Skin of body (tissue), 1 donor: ENCODE measurements at regions not wholly inside any gene's neighbourhood (a gene's known extent, or its start where the extent isn't known, plus 50 kb on each side); places are given as distances from the start of the nearest gene placed in this dataset.
"Not testable (repeated sequence)": the region's sequence is repeated elsewhere in the genome, so short reads cannot be mapped to it uniquely, and the experiment has no call there.

ENCODE experiments used
- DNase-seq: peaks from one replicate; lab custom pipeline; 2025; lab: John Stamatoyannopoulos, UW

DNA sequence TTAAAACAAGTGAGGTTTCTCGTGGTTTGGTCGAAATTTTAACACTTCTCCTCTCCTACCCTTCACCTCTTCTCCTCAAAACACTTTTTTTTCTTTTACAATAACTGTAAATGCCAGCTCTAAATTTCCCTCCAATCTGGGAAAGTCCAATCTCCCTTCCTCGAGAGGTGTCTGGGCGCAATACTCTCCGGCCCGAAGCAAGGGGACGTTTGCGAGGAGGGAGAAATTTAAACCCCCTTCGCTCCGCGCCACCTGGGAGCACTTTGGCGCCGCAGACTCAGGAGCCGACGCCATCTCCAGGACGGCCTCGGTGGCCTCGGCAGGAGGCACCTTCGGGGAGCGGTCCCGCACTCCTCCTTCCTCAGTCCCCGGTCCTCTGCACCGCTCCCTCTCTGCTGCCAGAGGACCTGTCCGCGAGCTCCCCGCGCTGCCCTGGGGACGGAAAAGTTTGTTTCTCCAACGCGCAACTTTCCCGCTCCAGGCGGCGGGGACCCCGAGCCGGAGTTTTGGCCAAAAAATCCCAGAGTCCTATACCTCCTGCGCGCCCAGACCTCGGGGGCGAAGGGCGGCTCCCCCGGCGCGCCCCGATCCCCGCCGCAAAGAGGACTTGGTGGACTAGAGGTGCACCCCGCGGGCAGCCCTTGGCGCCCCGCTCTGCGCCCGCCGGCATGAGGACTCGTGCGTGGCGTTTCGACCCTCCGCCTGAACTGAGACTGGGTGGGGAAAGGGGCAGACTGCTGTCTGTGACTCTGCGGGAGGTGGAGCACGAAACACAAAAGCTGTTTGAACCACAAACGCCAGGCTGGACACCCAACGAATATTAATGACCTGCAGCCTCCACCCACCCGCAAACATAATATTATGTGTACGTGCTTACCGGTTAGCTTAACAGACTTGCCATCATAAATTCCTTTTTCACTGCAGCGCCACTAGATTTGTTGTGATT lies 95.2 kb upstream of the HMGA2 start:
- DNase-seq = no peak

DNA sequence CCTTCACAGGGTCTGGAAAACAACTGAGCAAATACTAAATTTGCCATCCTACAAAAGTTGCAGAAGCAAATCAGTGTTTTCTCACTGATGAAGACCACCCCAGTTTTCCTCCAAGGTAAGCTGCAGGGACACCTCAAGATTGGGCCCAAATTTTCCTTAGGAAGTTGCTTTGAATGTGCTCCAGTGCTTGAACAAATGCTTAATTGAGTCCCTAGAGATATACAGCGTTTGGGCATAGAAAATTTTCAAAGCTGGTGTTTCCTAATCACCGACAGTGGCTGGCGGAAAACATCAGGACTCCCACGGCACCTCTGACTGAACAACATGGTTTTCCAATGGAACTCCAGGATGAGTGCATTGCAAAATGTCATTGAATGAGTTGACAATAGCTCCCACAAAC lies 92.5 kb upstream of the HMGA2 start:
- DNase-seq = no peak

DNA sequence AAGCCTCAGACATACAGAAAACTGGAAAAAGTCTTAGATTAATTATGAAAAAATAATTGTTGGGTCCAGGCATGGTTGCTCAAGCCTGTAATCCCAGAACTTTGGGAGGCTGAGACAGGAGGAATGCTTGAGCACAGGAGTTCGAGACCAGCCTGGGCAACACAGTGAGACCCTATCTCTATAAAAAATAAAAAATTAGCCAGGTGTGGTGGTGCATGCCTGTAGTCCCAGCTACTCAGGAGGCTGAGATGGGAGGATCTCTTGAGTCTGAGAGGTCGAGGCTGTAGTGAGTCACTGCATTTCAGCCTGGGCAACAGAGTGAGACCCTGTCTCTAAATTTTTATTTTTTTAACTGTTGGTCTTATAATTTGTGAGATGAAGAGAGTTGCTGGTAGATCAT lies 90.6 kb upstream of the HMGA2 start:
- not testable (repeated sequence) for DNase-seq

DNA sequence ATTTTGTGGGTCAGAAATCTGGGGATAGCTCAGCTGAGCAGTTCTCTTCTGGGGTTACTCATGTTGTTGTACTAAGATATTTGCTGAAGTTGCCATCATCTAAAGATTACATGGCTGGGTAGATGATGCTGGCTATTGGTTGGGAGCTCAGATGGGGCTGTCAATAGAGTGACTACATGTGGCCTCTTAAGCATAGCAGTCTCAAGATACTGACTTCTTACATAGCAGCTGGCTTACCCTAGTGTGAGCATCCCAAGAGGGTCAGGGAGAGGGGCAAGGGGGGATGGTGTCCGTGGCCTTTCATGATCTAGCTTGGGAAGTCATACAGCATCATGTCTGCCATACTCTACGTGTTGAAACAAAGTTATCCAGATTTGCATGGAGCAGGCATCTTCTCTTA lies 90.1 kb upstream of the HMGA2 start:
- no peak for DNase-seq

DNA sequence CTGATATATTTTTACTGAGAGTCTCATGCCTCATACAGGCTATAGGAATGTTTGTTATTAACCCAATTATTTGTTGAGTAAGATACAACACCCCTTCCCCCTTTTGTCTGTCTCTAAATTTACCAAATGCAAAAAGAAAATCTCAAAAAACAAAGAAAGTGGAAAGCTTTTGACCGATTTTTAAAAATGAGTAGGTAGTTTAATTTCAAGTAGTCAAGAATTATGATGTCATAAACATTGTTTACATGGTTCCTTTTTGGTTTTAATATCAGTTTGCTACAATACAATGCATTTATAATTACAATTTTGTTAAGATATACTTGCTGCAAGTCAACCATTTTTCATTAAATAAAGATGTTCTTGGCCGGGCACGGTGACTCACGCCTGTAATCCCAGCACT lies 84.7 kb upstream of the HMGA2 start:
- DNase-seq = no peak

DNA sequence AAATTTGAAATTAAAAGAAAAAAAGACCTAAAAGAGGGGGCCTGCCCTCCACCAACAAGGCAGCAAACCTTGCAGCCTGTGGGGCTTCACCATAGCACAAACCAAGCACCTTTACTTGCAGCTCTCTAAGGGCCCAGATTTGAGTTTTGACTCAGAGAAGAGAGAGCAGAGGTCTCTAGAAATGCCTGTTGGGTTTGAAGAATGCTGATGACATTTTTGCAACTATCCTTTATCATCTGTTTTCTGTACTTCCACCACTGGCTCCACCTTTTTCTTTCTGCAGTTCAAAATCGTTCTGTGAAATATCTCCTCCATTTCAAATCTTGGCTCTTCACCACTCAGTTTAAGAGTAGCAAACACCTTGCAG lies 83.8 kb upstream of the HMGA2 start:
- no peak for DNase-seq

DNA sequence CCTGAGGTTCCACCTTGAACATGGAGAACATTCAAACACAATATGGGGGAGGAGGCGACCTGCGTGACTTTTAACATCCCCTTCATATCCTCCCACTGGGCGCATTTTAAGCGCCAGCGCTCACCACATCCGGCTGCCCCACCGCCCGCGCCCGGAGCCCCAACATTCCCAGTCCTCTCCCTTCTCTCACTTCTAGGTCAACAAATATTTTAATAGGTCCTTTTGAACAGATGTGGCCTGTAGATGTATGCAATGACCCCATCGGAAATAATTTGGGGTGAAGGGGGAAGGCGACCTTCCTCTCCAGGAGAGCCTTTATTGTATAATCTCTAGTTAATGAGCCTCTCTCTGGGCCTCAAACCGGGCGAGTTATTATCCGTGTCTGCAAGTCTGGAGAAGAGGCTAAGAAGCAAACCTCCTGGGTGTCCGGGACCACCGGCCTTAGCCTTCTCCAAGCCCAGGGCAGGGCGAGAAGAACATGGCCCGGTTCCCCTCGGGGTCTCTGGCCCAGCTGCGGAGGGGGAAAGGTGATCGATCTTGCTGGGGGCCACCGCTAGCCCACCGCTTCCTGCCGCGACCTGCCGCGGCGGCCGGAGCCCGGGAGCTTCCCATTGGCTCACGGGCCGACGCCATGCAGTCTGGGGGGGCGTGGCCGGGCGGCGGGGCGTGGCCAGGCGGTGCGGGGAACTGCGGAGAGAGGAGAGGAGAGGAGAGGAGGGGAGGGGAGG lies 83.2 kb upstream of the HMGA2 start:
- DNase-seq = peak; percentile 69

DNA sequence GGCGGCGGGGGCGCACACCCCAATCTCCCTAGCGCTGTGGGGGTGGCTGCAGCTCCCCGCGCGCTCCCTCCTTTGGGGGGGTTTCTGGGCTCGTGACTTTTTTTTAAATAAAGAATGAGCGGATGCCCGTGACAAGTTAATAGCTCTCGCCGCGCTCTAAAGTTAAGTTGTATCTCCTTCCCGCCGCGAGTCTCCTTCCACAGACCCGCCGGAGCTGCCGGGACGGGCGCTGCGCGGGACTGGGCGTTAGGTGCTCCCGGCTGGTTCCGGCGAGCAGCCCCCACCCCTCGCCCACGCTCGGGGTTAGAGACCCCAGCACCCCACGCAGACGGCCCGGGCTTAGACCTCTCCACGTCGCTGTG lies 82.6 kb upstream of the HMGA2 start:
- peak; percentile 47 for DNase-seq

DNA sequence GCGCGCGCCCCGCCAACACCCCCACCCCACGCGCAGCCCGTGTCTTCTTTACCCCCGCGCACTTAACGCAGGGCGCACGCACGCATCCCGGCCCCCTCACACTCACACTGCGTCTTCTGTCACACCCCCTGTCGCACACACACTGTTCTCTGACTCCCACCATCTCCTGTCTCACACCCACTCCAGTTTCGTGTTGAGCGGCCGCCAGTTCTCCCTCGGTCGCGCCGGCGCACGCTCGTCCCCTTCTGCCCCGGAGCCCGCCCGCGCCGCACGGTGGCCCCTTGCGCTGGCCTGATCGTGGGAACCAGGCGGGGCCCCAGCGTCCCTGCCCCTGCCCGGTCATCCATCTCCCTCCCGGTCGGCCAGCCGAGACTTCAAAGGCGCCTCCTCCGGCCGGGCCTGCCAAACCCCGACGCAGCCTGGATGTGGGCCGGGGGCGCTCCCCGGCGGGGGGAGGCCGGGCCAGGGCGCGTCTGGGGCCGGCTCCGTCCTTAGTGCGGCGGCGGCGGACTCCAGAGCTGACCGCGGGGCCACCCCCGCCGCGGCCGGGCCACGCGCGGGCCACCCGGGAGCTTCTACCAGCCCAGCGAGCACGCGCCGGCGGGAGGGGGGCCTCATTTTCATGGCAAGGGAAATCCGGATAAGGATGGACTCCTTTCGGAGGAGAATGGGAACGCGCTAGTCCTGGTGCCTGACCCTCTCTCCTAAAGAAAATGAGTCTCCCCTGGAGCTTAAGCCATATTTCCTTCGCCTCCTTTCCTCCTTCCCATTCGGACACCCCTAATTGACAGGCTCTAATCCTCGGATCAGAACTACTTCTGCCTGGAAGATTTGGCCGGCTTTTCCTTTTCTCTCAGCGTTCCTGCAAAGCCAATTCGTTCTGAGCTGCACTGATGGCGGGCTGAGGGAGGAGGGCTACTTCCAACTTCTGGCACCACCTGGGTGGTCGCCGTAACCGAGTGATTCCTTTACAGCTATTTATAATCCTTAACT lies 82.0 kb upstream of the HMGA2 start:
- peak; percentile 33 for DNase-seq

DNA sequence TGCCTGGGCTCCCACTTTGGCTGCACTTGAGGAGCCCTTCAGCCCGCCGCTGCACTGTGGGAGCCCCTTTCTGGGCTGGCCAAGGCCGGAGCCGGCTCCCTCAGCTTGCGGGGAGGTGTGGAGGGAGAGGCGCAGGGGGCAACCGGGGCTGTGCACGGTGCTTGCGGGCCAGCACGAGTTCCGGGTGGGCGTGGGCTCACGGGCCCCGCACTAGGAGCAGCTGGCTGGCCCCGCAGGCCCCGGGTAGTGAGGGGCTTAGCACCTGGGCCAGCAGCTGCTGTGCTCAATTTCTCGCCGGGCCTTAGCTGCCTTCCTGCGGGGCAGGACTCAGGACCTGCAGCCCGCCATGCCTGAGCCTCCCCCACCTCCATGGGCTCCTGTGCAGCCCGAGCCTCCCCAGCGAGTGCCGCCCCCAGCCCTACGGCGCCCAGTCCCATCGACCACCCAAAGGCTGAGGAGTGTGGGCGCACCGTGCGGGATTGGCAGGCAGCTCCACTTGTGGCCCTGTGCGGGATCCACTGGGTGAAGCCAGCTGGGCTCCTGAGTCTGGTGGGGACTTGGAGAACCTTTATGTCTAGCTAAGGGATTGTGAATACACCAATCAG lies 79.9 kb upstream of the HMGA2 start:
- DNase-seq = not testable (repeated sequence)

DNA sequence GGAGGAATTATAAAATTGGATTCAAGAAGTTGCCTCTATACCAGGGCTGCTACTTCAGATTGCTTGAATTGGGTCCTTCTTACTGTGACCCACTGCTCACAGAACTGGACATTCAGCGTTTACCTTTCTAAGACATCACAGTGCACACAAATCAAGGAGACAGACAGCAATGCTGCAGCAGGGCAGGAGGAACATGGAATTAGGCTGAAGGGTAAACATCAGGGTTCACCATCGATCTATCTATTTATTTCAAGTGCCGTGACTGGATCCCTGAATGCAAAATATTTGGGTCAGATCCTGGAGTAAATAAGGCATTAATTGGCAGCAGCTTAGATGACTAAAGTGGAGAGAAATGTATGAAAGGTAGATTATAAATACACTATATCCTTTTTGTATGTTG lies 76.9 kb upstream of the HMGA2 start:
- DNase-seq = no peak

DNA sequence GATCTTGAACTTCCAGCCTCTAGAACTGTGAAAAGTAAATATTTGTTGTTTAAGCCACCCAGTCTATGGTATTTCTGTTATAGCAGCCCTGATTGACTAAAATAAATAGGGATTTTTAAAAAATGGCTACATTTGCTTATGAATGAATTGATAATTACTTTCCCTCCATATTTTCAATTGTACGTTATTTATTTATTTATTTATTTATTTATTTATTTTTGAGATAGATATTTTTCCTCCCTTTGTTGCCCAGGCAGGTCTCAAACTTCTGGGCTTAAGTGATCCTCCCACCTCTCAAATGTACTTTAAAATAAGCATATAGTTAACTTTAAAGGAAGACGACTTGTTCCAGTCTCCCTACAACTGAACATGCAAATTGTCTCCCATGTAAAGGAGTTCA lies 76.0 kb upstream of the HMGA2 start:
- DNase-seq = no peak

DNA sequence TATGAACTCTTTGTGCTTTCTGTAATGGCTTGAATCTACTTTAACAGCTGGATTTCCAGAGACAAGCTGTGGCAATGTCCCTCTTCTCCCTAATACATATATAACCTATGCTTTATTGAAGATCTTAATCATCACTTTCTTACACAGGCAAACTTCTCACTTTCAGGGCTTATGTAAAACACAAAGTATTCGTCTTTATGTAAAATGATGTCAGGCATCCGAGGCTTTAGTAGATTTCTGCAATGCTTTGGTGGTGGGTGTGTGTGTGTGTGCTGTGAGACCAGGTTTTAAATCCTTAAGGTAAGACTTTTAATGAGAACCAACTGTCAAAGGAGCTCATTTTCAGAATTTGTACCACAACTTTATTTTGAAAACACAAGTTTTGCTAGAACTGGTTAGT lies 70.0 kb upstream of the HMGA2 start:
- no peak for DNase-seq

DNA sequence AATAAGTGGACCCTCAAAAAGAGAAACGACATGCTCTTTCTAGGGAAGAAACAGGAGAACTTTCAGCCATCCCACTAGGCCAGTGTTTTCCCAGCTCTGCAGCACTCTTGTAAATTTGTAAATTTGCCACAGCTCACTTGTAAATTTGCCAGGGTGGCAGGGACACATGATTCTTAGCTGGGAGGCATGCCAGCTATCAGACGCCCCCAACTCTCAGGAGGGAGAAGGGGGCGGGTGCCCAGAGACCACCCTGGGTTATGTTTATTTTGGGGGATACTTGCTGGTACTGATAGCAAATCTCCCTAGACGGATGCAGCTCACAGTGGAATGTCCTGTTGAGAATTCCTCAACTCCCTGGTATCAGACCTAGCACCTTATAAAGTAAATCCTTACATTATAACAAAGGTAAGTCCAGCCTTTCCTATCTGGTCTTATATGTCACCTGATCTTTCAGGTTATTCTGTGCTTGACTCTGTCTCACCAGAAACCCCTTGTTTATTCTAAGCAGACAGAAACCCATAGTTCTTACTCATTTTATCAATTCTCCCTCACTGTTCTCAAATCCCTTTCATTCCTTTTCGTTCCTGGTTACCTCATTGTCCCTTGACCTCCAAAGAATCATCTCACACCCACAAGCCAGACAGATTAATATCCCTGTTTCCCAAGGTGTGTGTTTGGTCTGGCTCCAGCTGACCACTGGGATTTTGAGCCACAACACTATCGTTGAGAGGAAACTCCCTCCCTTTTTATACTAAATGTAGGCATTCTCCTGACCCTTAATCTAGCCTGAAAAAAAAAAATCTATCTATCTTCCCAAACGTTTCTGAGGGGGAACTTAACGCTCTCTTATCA lies 69.3 kb upstream of the HMGA2 start:
- DNase-seq = no peak

DNA sequence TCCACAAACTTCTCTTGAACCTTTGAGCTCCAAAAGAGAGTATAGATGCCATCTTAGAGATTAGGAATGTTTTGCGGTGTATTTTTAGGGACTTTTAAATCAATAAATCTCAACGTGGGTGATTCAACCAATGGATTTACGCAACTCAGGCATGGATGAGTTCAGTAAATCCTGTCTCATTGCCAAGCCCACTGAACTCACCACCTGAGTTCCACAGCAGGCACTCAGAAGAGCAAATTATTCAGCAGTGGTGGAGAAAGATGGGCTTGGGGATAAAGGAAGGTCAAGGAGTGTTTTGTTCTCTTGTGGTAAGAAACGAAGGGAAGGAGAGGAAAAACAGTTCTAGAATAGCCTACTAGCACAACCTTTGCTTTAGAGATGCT lies 68.7 kb upstream of the HMGA2 start:
- no peak for DNase-seq

DNA sequence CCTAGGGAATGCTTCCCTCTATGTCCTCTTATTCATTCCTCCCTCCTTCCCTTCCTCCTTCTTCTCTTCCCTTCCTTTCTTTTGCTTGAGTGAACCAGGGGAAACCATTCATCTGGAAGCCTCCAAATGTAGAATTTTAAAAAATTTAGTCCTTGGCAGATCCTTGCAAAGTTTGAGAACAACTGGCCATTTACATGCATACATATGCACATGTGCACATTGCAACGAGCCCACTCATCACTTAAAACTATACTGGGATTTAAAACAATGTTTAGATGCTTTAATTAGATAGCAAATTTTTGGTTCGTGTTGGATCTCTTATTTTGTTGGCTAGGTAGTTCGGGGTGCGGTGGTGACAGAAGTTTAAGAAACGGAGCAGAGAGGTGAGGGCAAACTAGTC lies 68.0 kb upstream of the HMGA2 start:
- no peak for DNase-seq

DNA sequence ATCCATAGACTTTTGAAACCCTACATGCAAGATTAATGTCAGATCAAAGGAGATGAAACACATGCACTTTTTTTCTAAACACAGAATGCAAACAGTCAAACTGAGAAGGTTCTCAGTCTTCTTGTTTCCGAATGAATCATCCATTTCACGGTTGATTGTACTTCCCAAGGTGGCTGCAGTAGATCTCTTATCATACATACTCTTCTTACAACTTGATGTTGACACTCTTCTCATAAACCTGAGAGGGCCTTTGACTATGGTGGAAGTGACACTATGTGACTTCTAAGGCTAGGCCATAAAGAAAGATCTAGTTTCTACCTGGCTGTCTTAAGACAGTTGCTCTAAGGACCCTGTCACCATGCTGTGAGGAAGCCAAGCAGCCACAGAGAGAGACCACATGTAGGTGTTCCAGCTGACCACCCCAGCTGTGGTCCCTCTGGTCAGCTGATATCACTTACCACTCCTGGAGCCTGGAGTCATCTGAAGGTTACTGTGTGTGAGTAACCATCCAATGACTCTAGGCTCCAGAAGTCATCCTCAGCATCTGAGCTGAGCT lies 67.2 kb upstream of the HMGA2 start:
- DNase-seq = no peak

DNA sequence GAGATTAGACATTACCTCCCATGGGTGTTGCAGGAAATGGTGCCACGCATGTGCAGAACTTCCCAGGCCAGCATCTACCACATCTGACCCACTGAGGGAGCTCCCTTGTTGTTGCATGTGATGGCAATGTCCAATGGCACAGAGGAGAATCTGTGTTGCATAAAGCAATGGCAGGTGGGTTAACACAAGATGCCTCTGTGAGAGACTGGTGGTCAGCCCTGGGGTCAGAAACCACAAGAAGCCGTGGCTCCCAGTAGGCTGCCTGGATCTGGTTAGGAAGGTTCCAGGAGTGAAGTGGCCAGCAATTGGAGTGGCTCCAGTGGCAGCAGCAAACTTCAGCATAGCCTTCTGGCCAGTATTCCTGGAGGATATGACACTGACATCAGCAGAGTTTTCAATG lies 65.9 kb upstream of the HMGA2 start:
- DNase-seq = no peak

DNA sequence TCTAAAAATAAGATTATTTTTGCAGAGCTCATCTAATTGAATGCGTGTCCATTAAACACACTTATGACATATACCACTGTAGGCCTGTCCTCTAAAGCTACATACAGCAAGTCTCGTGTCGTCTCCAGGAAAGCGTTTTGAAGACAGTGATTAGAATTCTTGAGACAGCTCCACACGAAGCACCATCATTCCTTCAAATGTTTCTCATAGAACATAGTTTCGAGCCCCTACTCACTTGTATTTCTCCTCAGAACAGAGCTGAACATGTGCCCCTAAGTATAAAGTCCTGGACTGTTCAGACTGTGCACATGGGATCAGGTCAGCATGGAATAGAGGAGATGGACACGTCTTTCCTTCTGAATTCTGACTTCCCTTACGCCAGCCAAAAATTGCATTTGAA lies 64.5 kb upstream of the HMGA2 start:
- DNase-seq = no peak

DNA sequence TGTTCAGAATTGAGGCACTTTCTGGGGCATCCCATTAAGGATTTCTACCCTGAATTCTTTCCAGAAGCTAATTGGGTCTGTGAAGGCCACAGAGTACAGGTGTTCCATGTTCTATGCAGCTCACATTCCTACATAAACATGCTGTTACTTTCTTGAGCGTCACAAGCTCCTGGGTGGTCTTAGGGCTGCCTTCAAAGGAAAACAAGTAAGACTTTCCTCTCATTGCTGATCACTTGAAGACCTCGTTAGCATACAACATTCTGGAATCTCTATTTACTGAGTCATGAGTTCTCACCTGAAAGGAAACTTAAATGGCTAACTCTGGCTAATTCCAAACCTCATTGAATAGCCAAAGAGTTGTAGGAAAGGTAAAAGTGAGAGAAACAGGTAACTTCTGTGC lies 63.0 kb upstream of the HMGA2 start:
- no peak for DNase-seq
